Natural killer cell treated with Interleukin-12 subunit alpha and Interleukin-12 subunit beta and Interleukin-15 and Interleukin-18, amount 100 ng/mL, for 72 hours (primary cell): ENCODE measurements at regions not wholly inside any gene's neighbourhood (a gene's known extent, or its start where the extent isn't known, plus 50 kb on each side); places are given as distances from the start of the nearest gene placed in this dataset.
A peak's percentile ranks its signal among the peaks of the same experiment; 100 is the strongest.

Source experiments
- ATAC-seq, 2 donors: fragments of 150-1000 bp; cut with Tn5 transposase in 1 of 2; sonication (Bioruptor Pico), chemical (Tn5 transposase) in 1 of 2; 2 replicates each; pipeline ENCODE4 v1.10.0; 2021
- DNase-seq: peaks from one replicate; pipeline ENCODE4 v3.0.0; 2022; ENCODE audit warnings: low spot score
- H3K27ac Mint-ChIP-seq, 2 donors: 1 replicate in 1 of 2; 2 replicates in 1 of 2; pipeline ENCODE4 v1.8.0; 2022; ENCODE audit warnings: mixed read lengths in 2 of 2, mild to moderate bottlenecking in 1 of 2, moderate library complexity in 1 of 2
- H3K27me3 Mint-ChIP-seq, 2 donors: 1 replicate in 1 of 2; 2 replicates in 1 of 2; pipeline ENCODE4 v1.8.0; 2022; ENCODE audit warnings: mixed read lengths in 2 of 2
- H3K36me3 Mint-ChIP-seq: one replicate; pipeline ENCODE4 v1.8.0; 2022; ENCODE audit warnings: mixed read lengths
- H3K4me1 Mint-ChIP-seq, 2 donors: 1 replicate in 1 of 2; 2 replicates in 1 of 2; pipeline ENCODE4 v1.8.0; 2022; ENCODE audit warnings: low read depth in 2 of 2, mixed read lengths in 2 of 2, mild to moderate bottlenecking in 1 of 2
- H3K4me3 Mint-ChIP-seq: one replicate; pipeline ENCODE4 v1.8.0; 2022; ENCODE audit warnings: mixed read lengths
- H3K9me3 Mint-ChIP-seq: 2 replicates; pipeline ENCODE4 v1.8.0; 2022; ENCODE audit warnings: mixed read lengths

DNA sequence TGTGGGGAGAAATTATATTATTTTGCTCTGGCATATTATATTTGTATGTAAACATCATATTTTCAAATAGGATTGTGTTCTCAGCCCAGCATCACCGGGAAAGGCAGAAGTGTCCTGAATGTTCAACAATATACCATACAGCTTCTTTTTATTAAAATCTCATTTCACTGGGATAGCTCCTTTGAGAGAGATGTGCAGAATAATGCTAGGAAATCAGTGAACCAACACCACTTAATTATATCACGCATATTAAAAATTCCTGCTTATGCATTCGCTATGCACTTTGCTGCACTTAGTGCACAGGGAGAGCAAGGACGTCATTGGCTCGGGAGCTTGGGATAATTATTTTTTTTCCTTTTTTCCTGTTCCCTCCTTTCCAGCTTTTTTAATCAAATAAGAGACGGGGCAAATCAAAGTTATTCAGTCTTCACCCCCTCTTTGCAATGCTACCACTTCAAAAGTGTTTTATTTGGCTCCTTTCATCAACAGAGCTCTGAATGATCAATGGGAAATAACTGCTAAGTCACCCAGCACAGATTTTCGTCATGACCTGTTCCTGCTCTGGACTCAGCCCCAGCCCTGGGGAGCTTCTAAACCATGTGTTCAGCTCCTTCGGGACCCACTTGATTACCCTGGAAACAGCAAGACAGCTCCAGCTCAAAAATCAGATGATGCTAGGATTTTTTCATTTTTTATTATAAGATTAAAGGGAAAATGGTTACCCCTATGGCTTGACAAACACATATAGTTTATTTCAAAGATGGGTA is 165.5 kb upstream of the DUSP10 start:
- H3K9me3 Mint-ChIP-seq: no peaks in the 10 kb centered on the region
- no peaks in the 10 kb centered on the region for H3K36me3 Mint-ChIP-seq
- no peak for ATAC-seq
- H3K27me3 Mint-ChIP-seq: no peaks in the 10 kb centered on the region
- H3K4me3 Mint-ChIP-seq: no peak overlapping the region
- H3K27ac Mint-ChIP-seq: no peak overlapping the region
- peaks cover 0 to 9% of the 10 kb centered on the region in 2 donors for H3K4me1 Mint-ChIP-seq
- DNase-seq: no peak

DNA sequence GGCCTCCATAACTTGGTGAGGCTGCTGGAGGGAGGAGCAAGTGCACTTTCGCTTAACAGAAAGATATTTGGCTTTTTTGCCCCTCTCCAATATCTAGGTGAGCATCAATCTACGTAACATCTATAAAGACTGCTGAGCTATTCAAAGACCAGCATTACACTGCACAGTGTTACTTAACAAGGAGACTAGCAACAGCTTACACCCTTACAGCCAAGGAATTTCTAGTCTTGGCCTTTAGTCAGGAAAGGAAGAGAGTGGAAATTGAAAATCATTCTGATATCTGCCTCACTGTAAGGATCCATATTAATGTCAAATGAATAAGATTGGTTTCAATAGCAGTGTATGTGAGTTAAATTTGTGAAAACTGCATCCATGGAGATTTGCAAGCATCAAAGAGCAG is 163.9 kb upstream of the DUSP10 start:
- Mint-ChIP-seq H3K4me3 (no peak overlapping the region), H3K4me1 (no peaks in the 10 kb centered on the region), H3K27ac (no peak overlapping the region), H3K9me3 (no peaks in the 10 kb centered on the region), H3K27me3 (no peaks in the 10 kb centered on the region), H3K36me3 (no peaks in the 10 kb centered on the region)
- no peak for DNase-seq
- no peak for ATAC-seq

DNA sequence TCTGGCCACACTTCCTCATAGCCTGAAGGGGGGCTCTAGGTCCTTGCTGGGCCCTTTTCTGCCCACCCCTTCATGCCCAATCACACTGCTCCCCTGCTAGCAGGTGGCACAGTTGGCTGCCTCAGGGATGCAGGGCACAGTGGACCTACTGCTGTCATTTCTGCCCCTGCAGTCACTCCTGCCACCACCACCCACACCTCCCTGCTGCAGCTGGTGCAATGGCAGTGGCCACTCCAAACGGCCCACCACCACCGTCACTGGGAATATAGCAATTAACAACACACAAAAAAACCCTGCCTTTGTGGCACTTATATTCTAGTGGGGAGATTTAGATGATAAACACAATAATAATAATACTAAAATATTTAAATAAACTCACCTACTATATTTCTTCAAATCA is 162.4 kb upstream of the DUSP10 start:
- no peaks in the 10 kb centered on the region for H3K36me3 Mint-ChIP-seq
- H3K27me3 Mint-ChIP-seq: no peaks in the 10 kb centered on the region
- DNase-seq: no peak
- H3K9me3 Mint-ChIP-seq: no peaks in the 10 kb centered on the region
- no peaks in the 10 kb centered on the region for H3K4me1 Mint-ChIP-seq
- ATAC-seq: peak in 1 of 2 donors; percentile 36
- no peak overlapping the region for H3K4me3 Mint-ChIP-seq
- H3K27ac Mint-ChIP-seq: no peak overlapping the region

DNA sequence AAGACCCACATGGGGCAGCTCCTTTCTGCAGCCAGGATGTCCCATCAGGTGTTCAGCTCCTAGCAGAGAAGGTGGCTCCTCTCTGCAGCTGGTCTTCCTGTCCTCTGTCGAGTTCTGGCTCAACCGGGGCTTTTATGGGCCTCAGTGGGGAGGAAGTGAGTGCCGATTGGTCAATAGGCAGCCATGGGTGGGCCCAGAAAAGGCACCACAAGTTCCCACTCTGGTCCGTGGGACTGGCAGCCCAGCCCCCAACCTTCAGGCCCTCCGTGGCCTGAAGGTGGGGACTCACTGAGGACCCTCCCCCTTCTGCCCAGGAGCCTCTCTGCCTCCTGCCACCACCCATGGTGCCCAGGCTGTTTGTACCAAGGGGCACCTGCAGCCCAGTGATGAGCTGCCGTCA is 161.7 kb upstream of the DUSP10 start:
- H3K36me3 Mint-ChIP-seq: no peaks in the 10 kb centered on the region
- no peak overlapping the region for H3K4me3 Mint-ChIP-seq
- no peaks in the 10 kb centered on the region for H3K9me3 Mint-ChIP-seq
- no peaks in the 10 kb centered on the region for H3K4me1 Mint-ChIP-seq
- no peaks in the 10 kb centered on the region for H3K27me3 Mint-ChIP-seq
- DNase-seq: no peak
- no peak overlapping the region for H3K27ac Mint-ChIP-seq
- no peak for ATAC-seq

DNA sequence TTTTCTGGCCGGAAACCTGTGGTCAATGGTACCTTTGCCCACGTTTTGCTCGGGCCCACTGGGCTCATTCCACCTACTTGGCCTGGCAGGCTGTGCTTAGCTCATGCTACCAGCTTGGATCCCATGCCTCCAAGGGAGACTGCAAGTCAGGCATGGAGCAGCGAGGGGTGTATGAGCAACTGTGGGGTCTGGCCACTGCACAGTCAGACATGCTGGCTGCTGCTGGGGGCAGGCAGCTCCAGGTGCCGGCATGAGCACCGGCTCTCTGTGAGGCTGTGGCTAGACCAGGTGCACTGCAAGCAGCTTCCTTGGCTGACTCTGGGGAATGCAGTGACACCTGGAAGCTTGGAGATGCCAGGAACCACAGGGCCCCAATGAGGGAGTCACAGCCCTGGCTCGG is 161.1 kb upstream of the DUSP10 start:
- H3K4me1 Mint-ChIP-seq: no peaks in the 10 kb centered on the region
- ATAC-seq: no peak
- no peaks in the 10 kb centered on the region for H3K9me3 Mint-ChIP-seq
- DNase-seq: no peak
- H3K36me3 Mint-ChIP-seq: no peaks in the 10 kb centered on the region
- no peak overlapping the region for H3K4me3 Mint-ChIP-seq
- no peaks in the 10 kb centered on the region for H3K27me3 Mint-ChIP-seq
- H3K27ac Mint-ChIP-seq: no peak overlapping the region

DNA sequence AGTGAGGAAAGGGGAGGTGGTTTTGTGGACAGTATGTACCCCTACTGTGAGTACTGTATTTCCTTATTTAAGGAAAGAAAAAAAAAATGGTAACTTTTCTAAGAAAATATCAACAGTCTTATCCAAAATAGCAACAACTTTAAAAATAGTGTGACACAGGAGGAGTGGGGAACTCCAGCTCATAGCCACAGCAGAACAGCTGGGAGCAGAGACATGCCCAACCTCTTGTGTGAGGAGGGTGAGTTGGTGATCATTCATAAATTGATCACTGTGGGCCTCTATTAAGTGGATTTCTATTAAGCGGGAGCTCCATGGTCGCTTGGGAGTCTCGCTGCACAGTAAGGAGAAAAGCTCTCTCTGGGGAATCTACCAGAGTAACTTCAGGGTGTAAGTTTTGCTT is 158.8 kb upstream of the DUSP10 start:
- Mint-ChIP-seq H3K27me3 (no peaks in the 10 kb centered on the region), H3K4me3 (no peak overlapping the region), H3K36me3 (no peaks in the 10 kb centered on the region), H3K9me3 (no peaks in the 10 kb centered on the region), H3K27ac (no peak overlapping the region), H3K4me1 (no peaks in the 10 kb centered on the region)
- no peak for DNase-seq
- ATAC-seq: no peak

DNA sequence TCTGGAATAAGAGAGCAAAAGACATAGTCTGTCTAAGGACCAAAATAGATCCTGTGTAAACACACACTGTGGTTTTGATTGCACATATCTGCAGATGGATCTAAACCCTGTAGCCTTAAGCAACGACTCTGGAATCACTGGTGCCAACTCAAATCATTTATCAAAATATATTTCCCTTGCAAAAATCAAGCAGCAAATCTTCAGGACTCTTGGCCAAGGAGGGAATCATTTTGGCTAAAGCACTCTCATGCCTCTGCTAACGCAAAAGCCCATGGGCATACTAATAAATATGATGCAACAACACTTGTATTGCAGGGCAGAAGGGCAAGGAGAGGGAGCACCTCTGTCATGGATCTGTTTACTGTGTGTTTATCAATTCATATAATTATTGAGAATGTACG is 155.4 kb upstream of the DUSP10 start:
- Mint-ChIP-seq H3K27me3 (no peaks in the 10 kb centered on the region), H3K9me3 (no peaks in the 10 kb centered on the region), H3K36me3 (no peaks in the 10 kb centered on the region), H3K27ac (no peak overlapping the region), H3K4me3 (no peak overlapping the region), H3K4me1 (no peaks in the 10 kb centered on the region)
- DNase-seq: no peak
- ATAC-seq: no peak

DNA sequence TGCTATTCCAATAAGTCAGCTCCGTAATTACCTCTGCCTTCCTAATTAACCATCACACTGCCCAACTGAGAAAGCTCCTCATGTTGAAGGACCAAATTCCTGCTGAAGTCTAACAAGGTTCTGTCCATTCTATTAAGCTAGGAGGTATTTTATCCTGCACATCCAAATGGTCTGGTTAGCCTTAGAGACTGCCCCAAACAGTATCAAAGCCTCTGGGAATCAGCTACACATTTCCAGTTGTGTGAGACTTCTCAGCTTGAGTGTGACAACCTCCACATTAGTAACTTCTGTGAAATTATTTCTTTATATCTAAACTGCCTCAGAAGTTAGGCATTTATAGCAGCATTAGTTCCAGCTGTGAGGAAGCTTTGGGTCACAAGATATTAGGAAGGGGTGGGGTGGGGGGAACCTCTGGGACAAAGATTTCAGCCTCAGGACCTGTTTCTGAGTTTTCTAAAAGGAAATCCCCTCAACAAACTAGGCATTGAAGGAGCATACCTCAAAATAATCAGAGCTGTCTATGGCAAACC is 150.5 kb upstream of the DUSP10 start:
- ATAC-seq (no peak), DNase-seq (no peak)
- Mint-ChIP-seq H3K27ac (no peak overlapping the region), H3K36me3 (no peaks in the 10 kb centered on the region), H3K4me1 (peaks cover 9 to 10% of the 10 kb centered on the region in 2 donors), H3K4me3 (no peak overlapping the region), H3K27me3 (peaks cover 0 to 8% of the 10 kb centered on the region in 2 donors), H3K9me3 (no peaks in the 10 kb centered on the region)

DNA sequence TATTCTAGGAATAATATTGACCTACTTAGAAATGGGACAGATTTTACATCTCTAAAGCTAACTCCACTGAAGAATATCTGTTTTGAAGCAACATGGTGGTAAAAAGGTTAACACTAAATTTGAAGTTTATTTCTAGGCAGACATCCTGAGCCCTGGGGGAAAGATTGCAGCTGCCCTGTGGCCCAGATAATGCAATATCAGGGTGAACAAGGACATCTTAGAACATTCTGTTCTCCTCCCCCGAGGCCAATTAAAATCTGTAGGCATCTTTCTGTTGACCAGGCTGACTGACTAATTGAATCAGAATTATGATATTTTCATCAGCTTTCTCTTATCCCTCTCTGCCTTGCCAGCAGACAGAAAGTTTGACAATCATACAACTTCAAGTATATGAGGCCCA is 149.8 kb upstream of the DUSP10 start:
- no peaks in the 10 kb centered on the region for H3K9me3 Mint-ChIP-seq
- no peak overlapping the region for H3K27ac Mint-ChIP-seq
- ATAC-seq (no peak), DNase-seq (no peak)
- H3K36me3 Mint-ChIP-seq: no peaks in the 10 kb centered on the region
- peaks cover 9 to 10% of the 10 kb centered on the region in 2 donors for H3K4me1 Mint-ChIP-seq
- peaks cover 0 to 8% of the 10 kb centered on the region in 2 donors for H3K27me3 Mint-ChIP-seq
- H3K4me3 Mint-ChIP-seq: no peak overlapping the region

DNA sequence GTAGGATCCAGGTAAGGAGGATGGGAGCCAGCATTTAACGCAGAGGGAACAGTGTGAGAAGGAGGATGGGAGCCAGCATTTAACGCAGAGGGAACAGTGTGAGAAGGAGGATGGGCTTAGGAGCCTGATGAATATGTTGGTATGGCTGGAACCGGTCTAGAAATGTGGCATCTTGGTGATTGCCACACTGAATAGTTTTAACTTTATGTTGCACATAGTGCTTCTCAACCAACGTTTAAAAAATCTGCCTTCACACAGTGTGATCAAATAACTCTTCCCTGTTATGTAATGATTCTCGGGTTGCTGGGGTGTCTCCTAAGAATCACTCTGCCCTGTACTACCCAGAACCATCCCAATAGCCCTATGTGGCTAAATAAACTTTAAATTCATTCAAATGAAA is 146.9 kb upstream of the DUSP10 start:
- Mint-ChIP-seq H3K9me3 (no peaks in the 10 kb centered on the region), H3K27ac (no peak overlapping the region), H3K27me3 (peaks cover 0 to 8% of the 10 kb centered on the region in 2 donors), H3K4me3 (no peak overlapping the region), H3K4me1 (peaks cover 15 to 17% of the 10 kb centered on the region in 2 donors), H3K36me3 (no peaks in the 10 kb centered on the region)
- ATAC-seq (no peak), DNase-seq (no peak)

DNA sequence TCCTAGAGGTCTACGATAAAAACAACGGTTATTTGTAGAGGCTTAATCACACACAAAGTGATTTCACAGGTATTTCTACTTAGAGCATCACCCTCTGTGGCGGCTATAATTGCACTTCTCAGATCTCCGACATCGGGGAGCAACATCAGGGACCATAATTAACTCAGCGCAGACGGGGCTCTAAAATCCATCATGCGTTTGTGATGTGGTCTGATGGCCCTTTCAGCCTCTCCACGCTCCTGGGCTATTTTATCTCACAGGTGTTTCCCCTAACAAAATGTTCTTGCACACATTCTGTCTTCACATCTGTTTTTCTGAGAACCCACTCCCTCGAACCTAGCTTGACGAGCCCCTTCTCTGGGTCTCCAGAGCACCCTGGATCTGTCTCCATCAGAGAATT is 146.3 kb upstream of the DUSP10 start:
- Mint-ChIP-seq H3K27me3 (peaks cover 0 to 8% of the 10 kb centered on the region in 2 donors), H3K9me3 (no peaks in the 10 kb centered on the region), H3K36me3 (no peaks in the 10 kb centered on the region), H3K4me1 (peaks cover 15 to 17% of the 10 kb centered on the region in 2 donors), H3K27ac (no peak overlapping the region), H3K4me3 (no peak overlapping the region)
- DNase-seq (no peak), ATAC-seq (no peak)

DNA sequence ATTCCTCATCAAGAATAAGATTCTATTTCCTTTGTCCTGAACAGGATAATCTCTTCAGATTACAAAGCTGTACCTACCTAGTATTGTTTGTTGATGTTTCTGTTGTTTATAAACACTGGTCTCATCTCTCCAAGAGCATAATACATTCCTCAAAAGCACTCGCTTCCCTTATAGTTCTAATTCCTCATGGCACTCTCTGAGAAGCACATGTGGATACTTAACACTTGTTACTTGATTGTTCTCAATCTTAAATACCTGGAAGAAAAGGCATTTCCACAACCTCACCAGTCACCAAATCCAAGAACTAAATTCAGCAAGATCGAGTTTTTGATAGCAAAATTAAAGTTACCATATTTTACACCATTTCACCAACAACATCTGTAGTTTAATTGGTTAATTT is 145.9 kb upstream of the DUSP10 start:
- Mint-ChIP-seq H3K27ac (peak overlapping the region in 1 of 2 donors; percentile 2), H3K4me3 (no peak overlapping the region)
- no peak for ATAC-seq

DNA sequence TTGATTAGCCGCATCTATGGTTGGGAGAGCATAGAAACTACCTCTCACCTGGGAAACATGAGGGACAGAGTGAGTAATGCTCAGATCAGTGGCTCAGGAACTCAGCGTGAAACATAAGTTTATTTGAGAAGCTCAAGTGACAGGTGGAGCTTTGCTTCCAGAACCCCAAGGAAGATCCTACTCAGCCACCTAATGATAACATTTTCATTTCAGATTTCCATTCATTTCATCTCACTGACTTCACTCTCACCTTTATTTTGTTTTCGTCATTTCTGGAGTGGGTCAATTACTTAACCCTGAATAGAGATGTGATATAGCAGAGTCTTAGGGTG is 145.5 kb upstream of the DUSP10 start:
- peaks cover 15 to 17% of the 10 kb centered on the region in 2 donors for H3K4me1 Mint-ChIP-seq
- no peak for ATAC-seq
- H3K36me3 Mint-ChIP-seq: no peaks in the 10 kb centered on the region
- DNase-seq: no peak
- no peak overlapping the region for H3K4me3 Mint-ChIP-seq
- H3K27ac Mint-ChIP-seq: peak overlapping the region in 1 of 2 donors; percentile 2
- no peaks in the 10 kb centered on the region for H3K9me3 Mint-ChIP-seq
- H3K27me3 Mint-ChIP-seq: peaks cover 0 to 8% of the 10 kb centered on the region in 2 donors

More for the DNA sequence above, 145.9 kb upstream of the DUSP10 start:
- H3K9me3 Mint-ChIP-seq: no peaks in the 10 kb centered on the region
- DNase-seq: no peak
- no peaks in the 10 kb centered on the region for H3K36me3 Mint-ChIP-seq
- peaks cover 15 to 17% of the 10 kb centered on the region in 2 donors for H3K4me1 Mint-ChIP-seq
- peaks cover 0 to 8% of the 10 kb centered on the region in 2 donors for H3K27me3 Mint-ChIP-seq

DNA sequence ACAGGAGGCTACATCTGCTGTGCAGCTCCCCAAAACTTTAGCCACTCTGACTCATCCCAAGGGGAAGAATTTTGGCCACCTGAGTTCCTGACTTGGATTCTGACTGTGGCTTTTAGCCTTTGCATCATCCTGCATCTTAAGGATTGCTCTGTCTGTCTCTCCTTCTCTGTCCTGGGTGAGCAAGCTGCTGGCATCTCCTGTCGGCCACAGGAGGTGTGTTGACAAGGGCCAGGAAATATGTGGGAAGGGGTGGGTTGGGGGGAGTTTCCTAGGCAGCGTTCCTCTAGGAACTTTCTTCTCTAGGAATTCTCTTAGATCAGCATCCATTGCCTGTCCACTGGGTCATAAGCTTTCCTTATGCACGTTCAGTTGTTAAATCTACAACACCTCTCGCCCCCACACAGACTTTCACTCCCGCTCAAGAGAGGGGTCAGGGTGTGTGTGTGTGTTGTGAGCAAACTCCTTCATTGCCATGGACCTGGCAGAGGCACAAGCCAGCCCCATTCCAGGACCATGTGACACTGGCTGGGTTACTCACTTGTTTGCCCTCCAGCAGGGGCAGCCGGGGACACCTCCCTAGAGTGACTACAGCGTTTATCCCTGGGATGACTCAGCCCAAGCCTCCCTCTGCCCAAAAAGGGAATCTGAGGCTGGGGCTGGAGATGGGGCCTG is 145.0 kb upstream of the DUSP10 start:
- no peaks in the 10 kb centered on the region for H3K36me3 Mint-ChIP-seq
- peak overlapping the region in 1 of 2 donors; percentile 2 for H3K27ac Mint-ChIP-seq
- H3K27me3 Mint-ChIP-seq: peaks cover 0 to 8% of the 10 kb centered on the region in 2 donors
- H3K9me3 Mint-ChIP-seq: no peaks in the 10 kb centered on the region
- no peak overlapping the region for H3K4me3 Mint-ChIP-seq
- ATAC-seq (no peak), DNase-seq (no peak)
- H3K4me1 Mint-ChIP-seq: peaks cover 15 to 17% of the 10 kb centered on the region in 2 donors
